CD4-positive, alpha-beta T cell (primary cell): ENCODE measurements at regions not wholly inside any gene's neighbourhood (a gene's known extent, or its start where the extent isn't known, plus 50 kb on each side); places are given as distances from the start of the nearest gene placed in this dataset.

Source experiments
- ATAC-seq: fragments of 200-7000 bp; cut with Tn5 transposase; one replicate; pipeline ENCODE4 v1.10.0; 2022; ENCODE audit warnings: mild to moderate bottlenecking; ENCODE audit not compliant: poor library complexity
- CTCF ChIA-PET: fragments of 350-600 bp; sonication (Branson Sonifier 250); formaldehyde crosslinking; loops from one replicate; lab custom pipeline; 2021; ENCODE audit warnings: antibody characterized with exemption, inconsistent platforms; lab: Charles Lee
- POLR2A ChIA-PET: fragments of 350-600 bp; sonication (Branson Sonifier 250); formaldehyde crosslinking; loops from one replicate; lab custom pipeline; 2021; ENCODE audit warnings: antibody characterized with exemption, inconsistent platforms; lab: Charles Lee
- DNase-seq, 14 experiments: peaks; one replicate each; pipeline ENCODE4 v3.0.0-alpha.2; 2013 to 2020; ENCODE audit warnings: mixed read lengths in 2 of 14
- H3K27ac ChIP-seq, 2 donors: one replicate each; pipeline versions ENCODE4 v1.5.1 to v1.7.0; 2013; ENCODE audit warnings: low read length in 2 of 2, low read depth in 1 of 2, mild to moderate bottlenecking in 1 of 2
- H3K27me3 ChIP-seq, 2 experiments: 1 replicate in 1 of 2; 2 replicates in 1 of 2; pipeline versions ENCODE4 v1.6.1 to v1.7.0; 2013; ENCODE audit warnings: low read length in 2 of 2, control low read depth in 1 of 2, mild to moderate bottlenecking in 1 of 2, moderate library complexity in 1 of 2; ENCODE audit not compliant: insufficient read depth in 2 of 2, control insufficient read depth in 1 of 2
- H3K36me3 ChIP-seq: one replicate; pipeline ENCODE4 v1.6.1; 2013; ENCODE audit warnings: low read length, control low read depth; ENCODE audit not compliant: insufficient read depth
- H3K4me1 ChIP-seq: one replicate; pipeline ENCODE4 v1.6.1; 2013; ENCODE audit warnings: low read length, control low read depth; ENCODE audit not compliant: insufficient read depth
- H3K4me3 ChIP-seq: one replicate; pipeline ENCODE4 v1.5.1; 2013; ENCODE audit warnings: mild to moderate bottlenecking, low read length, moderate library complexity
- H3K9me3 ChIP-seq, 2 experiments: 1 replicate in 1 of 2; 2 replicates in 1 of 2; pipeline versions ENCODE4 v1.6.1 to v1.7.0; 2013; ENCODE audit warnings: low read length in 2 of 2, mild to moderate bottlenecking in 2 of 2, control low read depth in 1 of 2, moderate library complexity in 1 of 2; ENCODE audit not compliant: control insufficient read depth in 1 of 2, insufficient read depth in 1 of 2
- H3K27ac Mint-ChIP-seq: one replicate; pipeline ENCODE4 v1.8.0; 2020; ENCODE audit warnings: mixed read lengths
- H3K27me3 Mint-ChIP-seq: one replicate; pipeline ENCODE4 v1.8.0; 2021; ENCODE audit warnings: mixed read lengths
- H3K36me3 Mint-ChIP-seq: one replicate; pipeline ENCODE4 v1.8.0; 2021; ENCODE audit warnings: low read depth, mixed read lengths
- H3K4me1 Mint-ChIP-seq: one replicate; pipeline ENCODE4 v1.8.0; 2021; ENCODE audit warnings: low read depth, mixed read lengths
- H3K4me3 Mint-ChIP-seq: one replicate; pipeline ENCODE4 v1.8.0; 2020; ENCODE audit warnings: mild to moderate bottlenecking, mixed read lengths
- H3K9me3 Mint-ChIP-seq: one replicate; pipeline ENCODE4 v1.8.0; 2020; ENCODE audit warnings: mixed read lengths
- intact Hi-C, 2 experiments: fragments of 100-400 bp; cut with DNase I in 1 of 2; cut with micrococcal nuclease in 1 of 2; formaldehyde crosslinking; loops; one replicate each; pipeline versions ENCODE4 v1.15.1 to v1.9.0; 2023 to 2025; cut with DNase I, micrococcal nuclease
- TF ChIP-seq, protein P1 (sequence below): fragments of 200-600 bp; IDR thresholded peaks from one replicate; pipeline ENCODE4 v1.8.0; 2022; ENCODE audit warnings: antibody characterized with exemption, mild to moderate bottlenecking

DNA sequence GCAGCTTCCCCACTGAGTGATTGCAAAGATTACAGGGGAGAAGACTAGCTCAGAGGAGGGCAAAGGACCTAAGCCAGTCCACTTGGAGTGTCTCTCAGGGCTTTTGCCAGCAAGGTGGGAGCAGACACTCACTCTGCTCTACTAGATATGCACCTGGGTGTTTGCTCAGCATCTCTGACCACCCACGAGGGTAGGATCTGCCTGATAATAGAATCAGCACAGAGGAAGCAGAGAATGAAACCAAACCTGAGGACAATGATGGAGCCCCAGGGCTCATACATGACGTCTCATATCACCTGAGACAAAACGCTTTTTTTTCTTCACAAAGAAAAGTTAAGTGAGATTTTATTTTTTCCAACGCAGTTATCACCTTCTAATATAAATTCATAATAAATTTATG, 79.4 kb downstream of the RRAGC start:
- CTCF ChIA-PET: no interaction called here

DNA sequence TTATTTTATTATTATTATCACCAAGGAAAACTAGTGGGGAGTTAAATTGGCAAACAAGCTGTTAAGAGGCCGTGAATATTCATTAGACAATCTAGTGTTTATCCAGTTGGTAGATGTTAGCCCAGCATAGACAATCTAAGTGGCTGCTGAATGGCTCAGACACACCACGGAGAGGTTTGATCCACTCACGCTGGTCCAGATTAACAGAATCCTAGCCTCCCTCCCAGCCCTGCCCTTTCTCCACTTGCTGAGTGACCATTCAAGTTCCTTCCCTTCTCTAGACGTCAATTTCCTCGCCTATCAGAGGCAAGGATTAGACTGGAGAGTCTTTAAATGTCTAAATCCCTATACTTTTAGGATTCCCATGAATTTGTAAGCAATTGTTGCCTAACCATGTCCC, 80.1 kb downstream of the RRAGC start:
- peaks cover 72% of the 10 kb centered on the region for H3K27me3 Mint-ChIP-seq
- no peaks in the 10 kb centered on the region for H3K36me3 Mint-ChIP-seq
- POLR2A ChIA-PET: no interaction called here
- Histone ChIP-seq H3K4me3 (no peak overlapping the region), H3K9me3 (peaks cover 0 to 5% of the 10 kb centered on the region in 2 experiments), H3K27me3 (peaks cover 26 to 38% of the 10 kb centered on the region in 2 experiments), H3K4me1 (no peaks in the 10 kb centered on the region), H3K27ac (no peak overlapping the region), H3K36me3 (no peaks in the 10 kb centered on the region)
- TF ChIP-seq, protein P1, sequence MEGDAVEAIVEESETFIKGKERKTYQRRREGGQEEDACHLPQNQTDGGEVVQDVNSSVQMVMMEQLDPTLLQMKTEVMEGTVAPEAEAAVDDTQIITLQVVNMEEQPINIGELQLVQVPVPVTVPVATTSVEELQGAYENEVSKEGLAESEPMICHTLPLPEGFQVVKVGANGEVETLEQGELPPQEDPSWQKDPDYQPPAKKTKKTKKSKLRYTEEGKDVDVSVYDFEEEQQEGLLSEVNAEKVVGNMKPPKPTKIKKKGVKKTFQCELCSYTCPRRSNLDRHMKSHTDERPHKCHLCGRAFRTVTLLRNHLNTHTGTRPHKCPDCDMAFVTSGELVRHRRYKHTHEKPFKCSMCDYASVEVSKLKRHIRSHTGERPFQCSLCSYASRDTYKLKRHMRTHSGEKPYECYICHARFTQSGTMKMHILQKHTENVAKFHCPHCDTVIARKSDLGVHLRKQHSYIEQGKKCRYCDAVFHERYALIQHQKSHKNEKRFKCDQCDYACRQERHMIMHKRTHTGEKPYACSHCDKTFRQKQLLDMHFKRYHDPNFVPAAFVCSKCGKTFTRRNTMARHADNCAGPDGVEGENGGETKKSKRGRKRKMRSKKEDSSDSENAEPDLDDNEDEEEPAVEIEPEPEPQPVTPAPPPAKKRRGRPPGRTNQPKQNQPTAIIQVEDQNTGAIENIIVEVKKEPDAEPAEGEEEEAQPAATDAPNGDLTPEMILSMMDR: no peak
- intact Hi-C loops: no loop called here
- no peaks in the 10 kb centered on the region for H3K4me1 Mint-ChIP-seq
- H3K4me3 Mint-ChIP-seq: no peak overlapping the region
- no peak for DNase-seq
- no peaks in the 10 kb centered on the region for H3K9me3 Mint-ChIP-seq
- no peak overlapping the region for H3K27ac Mint-ChIP-seq
- no peak for ATAC-seq
- CTCF ChIA-PET: no interaction called here

More for the DNA sequence above, 79.4 kb downstream of the RRAGC start:
- no peaks in the 10 kb centered on the region for H3K4me1 ChIP-seq
- Mint-ChIP-seq H3K9me3 (no peaks in the 10 kb centered on the region), H3K27me3 (peaks cover 77% of the 10 kb centered on the region), H3K4me3 (no peak overlapping the region), H3K4me1 (no peaks in the 10 kb centered on the region), H3K27ac (no peak overlapping the region), H3K36me3 (no peaks in the 10 kb centered on the region)
- peaks cover 26 to 42% of the 10 kb centered on the region in 2 experiments for H3K27me3 ChIP-seq
- H3K4me3 ChIP-seq: no peak overlapping the region
- H3K9me3 ChIP-seq: peaks cover 0 to 5% of the 10 kb centered on the region in 2 experiments
- intact Hi-C loops: no loop called here
- DNase-seq (no peak), ATAC-seq (no peak)
- POLR2A ChIA-PET: no interaction called here
- no peaks in the 10 kb centered on the region for H3K36me3 ChIP-seq
- H3K27ac ChIP-seq: no peak overlapping the region
- TF ChIP-seq, protein P1: no peak

DNA sequence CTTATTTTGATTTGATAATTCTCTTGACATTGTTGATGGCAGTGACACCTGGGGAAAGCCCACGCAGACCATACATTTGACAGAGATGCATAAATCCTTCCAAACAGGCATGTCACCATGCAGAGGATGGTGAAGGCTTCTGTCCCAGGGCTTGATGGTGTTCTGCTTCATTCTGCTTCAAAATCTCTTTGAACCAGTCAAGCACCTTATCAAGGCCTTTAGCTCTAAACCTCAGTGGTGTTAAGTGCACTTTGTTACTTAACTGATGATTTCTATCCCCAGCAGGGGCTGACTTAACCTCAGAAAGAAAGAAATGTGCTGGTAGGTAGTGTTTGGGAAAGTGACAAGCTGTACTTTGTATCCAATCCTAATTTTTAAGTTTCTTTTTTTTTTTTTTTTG, 81.1 kb downstream of the RRAGC start:
- Mint-ChIP-seq H3K27me3 (peaks cover 64% of the 10 kb centered on the region), H3K4me1 (no peaks in the 10 kb centered on the region), H3K27ac (no peak overlapping the region), H3K36me3 (no peaks in the 10 kb centered on the region), H3K9me3 (no peaks in the 10 kb centered on the region), H3K4me3 (no peak overlapping the region)
- H3K27ac ChIP-seq: no peak overlapping the region
- H3K4me3 ChIP-seq: no peak overlapping the region
- peaks cover 0 to under 1% of the 10 kb centered on the region in 2 experiments for H3K9me3 ChIP-seq
- DNase-seq (no peak), ATAC-seq (no peak)
- TF ChIP-seq, protein P1: no peak
- POLR2A ChIA-PET: no interaction called here
- intact Hi-C loops: no loop called here
- peaks cover 20 to 29% of the 10 kb centered on the region in 2 experiments for H3K27me3 ChIP-seq
- CTCF ChIA-PET: interaction anchor here (0.7 kb wide), 1 partner anchor 124 kb away, joined by 3 read pairs; no protein-coding TSS in a partner anchor
- H3K4me1 ChIP-seq: no peaks in the 10 kb centered on the region
- H3K36me3 ChIP-seq: no peaks in the 10 kb centered on the region
